MCF 10A (cell line): ENCODE measurements at regions not wholly inside any gene's neighbourhood (a gene's known extent, or its start where the extent isn't known, plus 50 kb on each side); places are given as distances from the start of the nearest gene placed in this dataset.

Experiments used
- BruUV-seq: library from RNA; stranded (reverse); fragments of 400-500 nt; replicated peaks from 2 replicates; lab custom pipeline; 2021; lab: Mats Ljungman, UMichigan
- CTCF ChIA-PET: fragments of 300-600 bp; sonication (Branson Sonifier 250); formaldehyde crosslinking; extraction: SDS; loops from one replicate; lab custom pipeline; 2021; ENCODE audit warnings: antibody characterized with exemption, inconsistent platforms; lab: Yijun Ruan, JAX
- POLR2A ChIA-PET: fragments of 300-600, 350-650 bp; sonication (Branson Sonifier 250); formaldehyde crosslinking; extraction: SDS; loops from one replicate; lab custom pipeline; 2020; ENCODE audit warnings: antibody characterized with exemption, inconsistent platforms; lab: Yijun Ruan, JAX
- DNase-seq: peaks from one replicate; pipeline ENCODE4 v3.0.0-alpha.2; 2018; ENCODE audit not compliant: unreplicated experiment
- H3K27ac Mint-ChIP-seq: one replicate; pipeline ENCODE4 v1.8.0; 2022; ENCODE audit warnings: mild to moderate bottlenecking, low read depth, mixed read lengths; ENCODE audit not compliant: unreplicated experiment
- H3K27me3 Mint-ChIP-seq: one replicate; pipeline ENCODE4 v1.8.0; 2022; ENCODE audit warnings: mixed read lengths; ENCODE audit not compliant: insufficient read depth, unreplicated experiment
- H3K36me3 Mint-ChIP-seq: one replicate; pipeline ENCODE4 v1.8.0; 2022; ENCODE audit warnings: mild to moderate bottlenecking, moderate library complexity, mixed read lengths; ENCODE audit not compliant: insufficient read depth, unreplicated experiment
- H3K4me1 Mint-ChIP-seq: one replicate; pipeline ENCODE4 v1.8.0; 2022; ENCODE audit warnings: mixed read lengths; ENCODE audit not compliant: insufficient read depth, unreplicated experiment
- H3K4me3 Mint-ChIP-seq: one replicate; pipeline ENCODE4 v1.8.0; 2022; ENCODE audit warnings: mild to moderate bottlenecking, moderate library complexity, mixed read lengths; ENCODE audit not compliant: unreplicated experiment
- H3K9me3 Mint-ChIP-seq: one replicate; pipeline ENCODE4 v1.8.0; 2022; ENCODE audit warnings: mixed read lengths; ENCODE audit not compliant: unreplicated experiment
- CTCF ChIP-seq: fragments of 200-600 bp; IDR thresholded peaks from one replicate; pipeline ENCODE4 v1.8.0; 2022; ENCODE audit warnings: antibody characterized with exemption, mild to moderate bottlenecking; ENCODE audit not compliant: unreplicated experiment
- intact Hi-C: fragments of 100-400 bp; cut with micrococcal nuclease; formaldehyde crosslinking; loops from 2 replicates; pipeline ENCODE4 v1.14.1; 2022

- Mint-ChIP-seq H3K27ac (no peak overlapping the region), H3K4me1 (peaks cover 11% of the 10 kb centered on the region), H3K27me3 (no peaks in the 10 kb centered on the region), H3K9me3 (no peaks in the 10 kb centered on the region), H3K4me3 (no peak overlapping the region), H3K36me3 (no peaks in the 10 kb centered on the region)
- TF ChIP-seq CTCF: no peak
- no peak for DNase-seq
- ChIA-PET CTCF (interaction anchor here (0.5 kb wide), 2 partner anchors 36 to 1291 kb away, joined by 3 to 4 read pairs; no protein-coding TSS in a partner anchor), POLR2A (no interaction called here)
- intact Hi-C loops: no loop called here
- BruUV-seq: no TSS peak
These were observed 93.5 kb downstream of the MRPL39 start for GRCh38 chr21:25513810-25514209.

GRCh38 chr21:25512095-25513081 lies 94.9 kb downstream of the MRPL39 start:
- Mint-ChIP-seq H3K4me3 (no peak overlapping the region), H3K36me3 (no peaks in the 10 kb centered on the region), H3K27me3 (no peaks in the 10 kb centered on the region), H3K27ac (no peak overlapping the region), H3K4me1 (peaks cover 7% of the 10 kb centered on the region), H3K9me3 (no peaks in the 10 kb centered on the region)
- CTCF ChIA-PET: interaction anchor here (0.7 kb wide), 1 partner anchor 23 kb away, joined by 4 read pairs; no protein-coding TSS in a partner anchor
- POLR2A ChIA-PET: interaction anchor here (0.5 kb wide), 1 partner anchor 513 kb away, joined by 3 read pairs; no protein-coding TSS in a partner anchor
- BruUV-seq: no TSS peak
- no peak for DNase-seq
- TF ChIP-seq CTCF: no peak
- intact Hi-C loops: no loop called here

- Mint-ChIP-seq H3K27me3 (no peaks in the 10 kb centered on the region), H3K36me3 (no peaks in the 10 kb centered on the region), H3K4me3 (no peak overlapping the region), H3K9me3 (no peaks in the 10 kb centered on the region), H3K4me1 (peaks cover 23% of the 10 kb centered on the region), H3K27ac (no peak overlapping the region)
- ChIA-PET POLR2A (no interaction called here), CTCF (interaction anchor here (0.6 kb wide), 1 partner anchor 820 kb away, joined by 5 read pairs; no protein-coding TSS in a partner anchor)
- BruUV-seq: no TSS peak
- DNase-seq: no peak
- intact Hi-C loops: no loop called here
- TF ChIP-seq CTCF: no peak
These were observed 97.4 kb downstream of the MRPL39 start for GRCh38 chr21:25509862-25510261.

GRCh38 chr21:25508364-25508763 lies 98.9 kb downstream of the MRPL39 start:
- Mint-ChIP-seq H3K36me3 (no peaks in the 10 kb centered on the region), H3K4me3 (no peak overlapping the region), H3K9me3 (no peaks in the 10 kb centered on the region), H3K27ac (no peak overlapping the region), H3K27me3 (no peaks in the 10 kb centered on the region), H3K4me1 (peaks cover 23% of the 10 kb centered on the region)
- BruUV-seq: no TSS peak
- intact Hi-C loops: no loop called here
- DNase-seq: no peak
- no peak for TF ChIP-seq CTCF
- CTCF ChIA-PET: interaction anchor here (1.1 kb wide), 1 partner anchor 74 kb away, joined by 4 read pairs; no protein-coding TSS in a partner anchor
- POLR2A ChIA-PET: interaction anchor here (0.7 kb wide), 1 partner anchor 1477 kb away, joined by 3 read pairs; no protein-coding TSS in a partner anchor
